ENCODE measurements at regions not wholly inside any gene's neighbourhood (a gene's known extent, or its start where the extent isn't known, plus 50 kb on each side); places are given as distances from the start of the nearest gene placed in this dataset.

- no peak for DNase-seq
Observed at GRCh38 chr3:40996382-40996781, 202.9 kb upstream of the CTNNB1 start.

- no peak for DNase-seq
Observed at GRCh38 chr3:40996827-40997710, 202.2 kb upstream of the CTNNB1 start.

DNA sequence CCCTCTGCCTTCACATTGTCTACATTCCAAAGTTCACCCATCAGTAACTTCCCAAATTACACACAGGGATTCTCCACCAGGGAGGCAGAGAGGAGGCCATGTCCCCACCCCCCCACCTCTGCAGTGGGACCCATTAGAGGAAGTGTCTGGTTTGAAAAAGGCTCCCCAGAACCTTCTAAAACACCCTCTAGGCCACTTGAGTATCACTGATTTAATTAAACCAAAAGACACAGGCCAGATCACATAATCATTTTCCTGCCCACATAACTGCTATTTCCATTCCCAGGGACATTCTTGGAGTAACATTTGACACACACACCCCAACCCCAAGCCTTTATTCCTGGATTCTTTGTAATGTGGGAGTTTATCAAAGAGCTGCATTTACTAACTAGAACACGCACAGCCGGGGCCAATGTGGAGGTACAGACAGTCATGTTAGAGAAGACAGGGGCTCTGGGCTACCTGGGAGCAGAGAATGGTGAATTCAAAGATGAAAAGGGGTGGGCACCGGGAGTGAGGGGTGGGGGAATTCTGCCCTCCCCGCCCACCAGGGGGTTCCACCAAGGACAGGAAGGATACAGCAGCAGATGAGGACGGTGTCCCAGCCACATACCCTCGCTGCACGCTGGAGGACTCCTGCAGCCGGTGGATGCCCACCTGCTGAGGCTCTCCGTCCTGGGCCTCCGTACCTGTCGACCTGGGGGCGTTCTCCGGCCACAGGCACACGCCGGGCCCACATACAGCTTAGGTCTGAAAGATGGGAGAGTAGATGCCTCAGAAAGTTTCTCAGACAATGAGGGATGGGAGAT lies 201.4 kb upstream of the CTNNB1 start:
- DNase-seq: no peak

- no peak for DNase-seq
Observed at GRCh38 chr3:40999682-41000081, 199.6 kb upstream of the CTNNB1 start.

- peak; percentile 41 for DNase-seq
Observed at GRCh38 chr3:41000471-41000870, 198.8 kb upstream of the CTNNB1 start.

DNA sequence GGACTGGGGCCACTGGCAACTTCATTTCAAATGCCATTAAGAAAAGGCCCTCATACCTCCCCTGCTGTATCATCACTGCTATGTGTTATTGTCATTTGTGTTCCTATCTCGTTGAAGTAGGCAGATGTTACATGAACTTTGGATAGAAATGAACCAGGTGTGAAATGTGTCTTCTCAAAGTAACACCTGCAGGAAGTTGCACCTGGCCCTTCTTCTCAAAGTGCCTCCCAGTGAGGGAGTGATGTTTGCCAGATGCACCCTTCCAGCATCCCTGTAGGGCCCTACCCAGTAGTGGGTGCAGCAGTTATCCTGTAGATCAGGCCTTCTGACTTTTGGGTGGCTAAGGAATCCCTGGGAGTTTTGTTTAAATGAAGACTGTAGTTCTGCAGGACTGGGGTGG lies 197.7 kb upstream of the CTNNB1 start:
- DNase-seq: no peak

- DNase-seq: no peak
Observed at GRCh38 chr3:41002104-41002503, 197.2 kb upstream of the CTNNB1 start.

- no peak for DNase-seq
Observed at GRCh38 chr3:41007399-41007798, 191.9 kb upstream of the CTNNB1 start.

DNA sequence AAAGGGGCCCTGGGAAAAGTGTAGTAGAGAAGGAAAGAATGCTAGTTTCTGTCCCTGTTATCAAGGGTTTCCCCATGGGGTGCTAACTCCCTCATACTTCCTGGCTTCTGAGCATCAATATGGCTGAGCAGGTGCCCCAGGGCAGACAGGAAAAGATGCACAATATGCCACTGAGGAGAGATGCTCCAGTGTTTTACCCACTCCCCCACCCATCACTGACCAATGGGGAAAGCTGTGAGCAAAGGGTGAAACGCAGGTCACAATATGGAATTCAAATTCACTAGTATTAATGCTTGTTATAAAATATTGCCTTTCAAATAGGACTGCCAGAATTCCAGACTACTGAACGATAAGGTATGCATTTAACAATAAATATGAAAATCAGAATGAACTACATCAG lies 187.5 kb upstream of the CTNNB1 start:
- no peak for DNase-seq

DNA sequence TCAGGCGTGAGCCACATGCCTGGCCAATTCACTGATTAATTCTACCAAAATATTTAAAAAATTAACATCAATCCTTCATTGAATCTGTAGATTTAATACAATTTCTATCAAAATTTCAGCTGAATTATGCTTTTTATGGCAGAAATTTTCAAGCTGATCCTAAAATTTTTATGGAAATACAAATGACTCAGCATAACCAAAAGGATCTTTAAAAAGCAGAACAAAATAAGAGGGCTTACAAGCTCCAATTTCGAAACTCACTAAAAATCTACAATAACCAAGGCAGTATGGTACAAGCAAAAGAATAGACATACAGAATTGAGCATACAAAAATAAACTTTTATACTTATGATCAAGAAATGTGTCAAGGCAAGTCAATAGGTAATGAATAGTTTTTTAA lies 180.4 kb upstream of the CTNNB1 start:
- no peak for DNase-seq

DNA sequence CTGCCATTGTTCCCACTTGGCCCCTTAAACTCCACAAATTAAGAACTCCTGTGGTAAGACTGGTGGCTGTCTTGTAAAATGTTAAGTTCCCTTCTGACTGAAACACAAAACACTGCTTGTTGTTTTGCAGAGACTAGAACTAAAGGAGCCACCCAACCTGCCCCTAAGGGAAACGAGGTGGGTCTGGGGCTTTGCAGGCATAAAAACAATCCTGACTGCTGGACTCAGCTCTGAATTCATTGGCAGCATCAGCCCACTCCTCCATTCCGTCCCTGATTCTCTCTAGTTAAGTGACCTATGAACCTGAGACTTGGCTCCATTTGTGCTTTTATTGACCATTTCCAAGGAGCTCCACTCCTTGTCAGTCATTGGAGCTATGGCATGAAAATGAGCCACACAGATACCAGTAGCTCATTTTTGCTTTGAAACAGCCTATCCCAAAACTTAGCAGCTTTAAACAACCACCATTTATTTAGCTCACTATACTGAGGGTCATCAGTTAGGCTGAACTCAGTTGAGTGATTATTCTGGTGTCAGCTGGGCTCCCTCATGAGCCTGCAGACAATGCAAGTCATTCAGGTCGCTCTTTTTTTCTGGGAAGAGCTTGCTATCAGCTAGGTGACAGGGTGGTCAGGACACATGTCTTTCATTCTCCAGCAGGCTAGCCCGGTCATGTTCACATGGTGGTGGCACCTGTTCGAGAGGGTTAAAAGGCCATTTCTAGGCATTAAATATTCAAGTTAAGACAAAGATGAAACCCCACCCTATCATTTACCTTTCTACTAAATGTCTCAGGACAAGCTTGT lies 175.1 kb upstream of the CTNNB1 start:
- DNase-seq: no peak

- DNase-seq: peak; percentile 36
Observed at GRCh38 chr3:41026394-41027177, 172.7 kb upstream of the CTNNB1 start.

DNA sequence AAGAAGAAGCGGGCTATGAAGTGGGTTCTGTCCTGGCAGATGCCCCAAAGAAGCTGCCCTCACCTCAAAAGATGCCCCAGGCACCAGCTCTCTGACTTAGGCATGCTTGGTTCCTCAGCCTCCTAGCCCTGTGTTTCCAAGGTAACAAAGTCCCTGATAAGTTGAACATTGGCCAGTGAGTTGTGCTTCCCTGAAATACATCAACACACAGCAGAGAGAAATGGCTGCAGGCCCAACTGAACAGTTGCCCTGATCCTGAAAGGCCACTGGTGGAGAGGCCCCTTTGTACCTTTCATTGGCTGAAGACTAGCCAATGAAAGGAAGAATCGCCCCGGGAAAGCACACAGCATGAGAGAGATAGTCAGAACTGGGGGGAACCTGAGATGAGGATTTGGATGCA lies 169.9 kb upstream of the CTNNB1 start:
- DNase-seq: no peak

DNA sequence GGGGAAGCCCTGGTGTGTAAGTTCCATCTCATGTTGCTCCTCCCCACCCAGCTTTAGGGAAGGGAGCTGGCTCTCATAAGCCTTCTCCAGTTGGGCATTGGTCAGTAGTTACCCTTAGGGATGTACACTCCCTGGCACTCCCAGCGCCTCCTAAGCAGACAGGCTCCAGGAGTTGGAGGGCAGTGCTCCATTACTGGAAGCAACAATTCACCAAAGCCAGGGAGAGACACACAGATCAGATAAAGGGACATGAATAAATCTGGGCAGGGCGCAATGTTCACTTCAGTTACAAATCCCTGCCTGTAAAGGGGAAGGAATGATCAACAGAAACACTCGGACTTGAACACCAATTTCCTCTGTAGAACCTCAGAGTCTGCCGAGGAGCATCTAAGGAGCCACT lies 169.1 kb upstream of the CTNNB1 start:
- DNase-seq: no peak

DNA sequence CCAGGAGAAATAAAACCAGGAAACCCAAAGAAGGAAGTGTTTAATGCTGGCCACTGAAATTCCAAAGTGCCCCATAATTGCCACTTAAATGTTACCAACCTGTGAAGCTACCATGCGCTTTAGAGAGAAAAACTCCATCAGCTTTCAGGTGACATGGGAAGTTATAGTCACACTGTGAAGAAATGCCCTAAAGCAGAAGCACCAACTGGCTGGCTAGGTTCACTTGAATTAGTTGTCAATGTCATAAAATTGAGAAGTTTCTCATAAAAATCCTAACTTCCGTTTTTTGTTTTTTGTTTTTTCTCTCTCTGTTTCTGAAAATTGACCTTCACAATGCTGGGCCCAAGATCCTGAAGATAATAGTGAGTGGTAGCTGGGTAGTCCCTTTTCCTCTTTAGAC lies 167.9 kb upstream of the CTNNB1 start:
- no peak for DNase-seq

- DNase-seq: no peak
Observed at GRCh38 chr3:41033956-41034519, 165.3 kb upstream of the CTNNB1 start.

GRCh38 chr3:41035456-41036022 lies 163.8 kb upstream of the CTNNB1 start:
- DNase-seq: no peak

GRCh38 chr3:41037651-41038334 lies 161.5 kb upstream of the CTNNB1 start:
- no peak for DNase-seq

- no peak for DNase-seq
Observed at GRCh38 chr3:41040256-41040655, 159.0 kb upstream of the CTNNB1 start.

- DNase-seq: no peak
Observed at GRCh38 chr3:41041462-41041861, 157.8 kb upstream of the CTNNB1 start.

Measured in muscle of arm (tissue), 1 donor.